HG03378 (cell line): ENCODE measurements at regions not wholly inside any gene's neighbourhood (a gene's known extent, or its start where the extent isn't known, plus 50 kb on each side); places are given as distances from the start of the nearest gene placed in this dataset.
"Not testable (repeated sequence)": the region's sequence is repeated elsewhere in the genome, so short reads cannot be mapped to it uniquely, and the experiment has no call there.

Source experiments
- ATAC-seq: cut with Tn5 transposase; IDR thresholded peaks from one replicate; pipeline ENCODE4 v1.9.1; 2021; ENCODE audit warnings: mild to moderate bottlenecking, moderate library complexity; ENCODE audit not compliant: unreplicated experiment

GRCh38 chrX:35392232-35392631, 405.9 kb upstream of the MAGEB16 start:
- ATAC-seq, result no peak

GRCh38 chrX:35406386-35406785, 391.8 kb upstream of the MAGEB16 start:
- no peak for ATAC-seq

- ATAC-seq, result no peak
These were observed 381.4 kb upstream of the MAGEB16 start for GRCh38 chrX:35416782-35417181.

DNA sequence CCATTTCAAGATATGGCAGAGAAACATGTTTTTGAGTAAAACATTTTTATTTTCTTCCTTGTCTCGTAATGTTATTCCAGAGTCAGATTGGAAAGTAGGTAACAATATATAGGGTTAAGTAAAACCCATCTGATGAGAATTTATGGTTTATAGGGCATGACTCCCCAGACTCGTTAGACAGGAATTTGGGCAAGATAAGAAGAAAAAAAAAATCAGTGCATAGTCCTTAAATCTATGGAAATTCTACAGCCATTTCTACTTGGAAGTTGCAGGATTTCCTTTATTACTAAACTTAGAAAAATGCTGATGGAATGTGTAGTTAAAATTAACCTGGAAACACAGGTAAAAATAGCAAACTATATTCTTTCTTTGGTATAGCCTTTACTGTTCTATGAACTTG, 366.1 kb upstream of the MAGEB16 start:
- no peak for ATAC-seq

DNA sequence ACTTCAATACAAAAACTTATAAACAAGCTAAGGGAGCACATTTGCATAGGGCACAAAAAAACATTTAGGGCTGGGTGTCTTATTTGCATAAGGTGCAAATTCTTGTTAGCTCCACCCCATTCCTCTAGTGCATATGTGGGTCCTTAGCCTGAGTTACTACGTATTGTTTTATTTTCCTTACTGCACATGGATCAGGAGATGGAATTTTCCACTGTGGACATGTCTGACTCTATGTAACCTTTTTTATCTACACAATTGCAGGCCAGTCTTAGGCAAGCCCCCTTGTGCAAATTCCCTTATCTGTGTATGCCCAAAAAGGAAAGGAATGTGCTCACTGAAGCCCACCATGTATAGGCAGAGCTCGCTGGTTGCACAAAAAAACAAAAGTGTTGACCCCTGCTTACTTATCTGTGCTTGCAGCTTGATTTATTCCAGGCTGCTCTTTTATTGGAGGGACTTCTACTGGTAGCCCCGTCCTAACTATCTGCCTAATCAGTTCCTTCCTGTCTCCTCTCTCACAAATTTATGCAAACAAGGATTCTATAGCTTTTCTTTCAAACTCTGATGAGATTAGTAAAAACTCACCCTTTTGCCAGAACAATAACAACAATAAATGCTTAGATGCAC, 359.0 kb upstream of the MAGEB16 start:
- no peak for ATAC-seq

DNA sequence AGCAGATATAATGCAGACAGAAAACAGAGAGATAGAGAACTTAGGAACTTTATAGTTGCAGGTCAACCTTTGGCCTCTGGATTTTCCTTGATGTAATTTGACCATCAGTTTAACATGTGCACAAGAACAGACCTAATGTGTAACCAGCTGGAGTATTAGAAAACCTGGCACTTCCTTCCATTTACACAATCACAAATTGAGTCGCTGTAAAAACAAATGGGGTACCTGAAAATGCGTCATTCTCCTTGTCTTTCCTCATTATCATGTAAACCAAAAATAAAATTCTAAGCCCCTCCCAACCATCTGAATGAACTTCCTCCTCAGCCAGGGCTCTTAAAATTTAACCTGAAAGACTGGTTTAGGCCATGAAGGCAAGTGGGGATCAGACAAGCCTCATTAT, 358.4 kb upstream of the MAGEB16 start:
- no peak for ATAC-seq

GRCh38 chrX:35442421-35442820, 355.7 kb upstream of the MAGEB16 start:
- no peak for ATAC-seq

DNA sequence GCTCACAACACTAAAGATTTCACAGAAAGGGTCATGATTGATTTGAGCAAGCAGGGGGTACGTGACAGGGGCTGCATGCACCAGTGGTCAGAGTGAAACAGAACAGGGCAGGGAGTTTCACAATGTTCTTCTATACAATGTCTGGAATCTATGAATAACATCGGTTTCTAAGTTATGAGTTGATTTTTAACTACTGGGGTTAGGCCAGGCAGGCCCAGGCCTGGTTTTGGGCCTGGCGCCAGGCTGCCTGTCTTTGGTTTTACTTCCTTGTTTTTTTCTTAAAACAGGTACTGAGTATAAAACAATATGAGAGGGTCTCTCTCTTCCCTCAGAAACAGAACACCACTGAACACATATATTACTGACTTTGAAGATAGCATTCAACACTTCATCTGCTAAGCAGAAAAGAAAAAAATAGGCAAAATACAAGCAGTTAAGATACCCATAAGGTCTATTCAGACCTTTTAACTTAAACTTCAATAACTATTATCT, 355.0 kb upstream of the MAGEB16 start:
- not testable (repeated sequence) for ATAC-seq

GRCh38 chrX:35444671-35445355, 353.3 kb upstream of the MAGEB16 start:
- ATAC-seq, result no peak

- no peak for ATAC-seq
These were observed 352.2 kb upstream of the MAGEB16 start for GRCh38 chrX:35445912-35446311.

GRCh38 chrX:35456891-35457290, 341.3 kb upstream of the MAGEB16 start:
- ATAC-seq, result no peak

GRCh38 chrX:35458142-35458541, 340.0 kb upstream of the MAGEB16 start:
- ATAC-seq, result no peak

DNA sequence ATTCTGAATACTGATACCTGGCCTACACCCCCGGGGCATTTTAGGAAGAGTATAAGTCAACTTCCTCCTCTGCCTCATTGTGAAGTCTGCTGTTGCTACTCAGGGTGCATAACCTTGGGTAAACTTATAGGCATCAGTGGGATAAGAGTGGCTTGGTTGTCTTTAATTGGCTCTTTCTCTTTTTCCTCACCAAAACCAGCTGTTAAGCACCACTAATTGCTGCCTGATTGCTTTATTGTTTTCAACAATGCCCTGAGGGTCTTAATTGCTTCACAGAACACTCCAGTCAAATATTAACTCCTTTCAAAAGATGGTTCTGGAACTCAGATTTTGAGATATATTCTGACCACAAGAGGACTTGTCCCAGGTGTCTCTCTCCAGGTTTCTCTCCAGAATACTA, 337.0 kb upstream of the MAGEB16 start:
- no peak for ATAC-seq

DNA sequence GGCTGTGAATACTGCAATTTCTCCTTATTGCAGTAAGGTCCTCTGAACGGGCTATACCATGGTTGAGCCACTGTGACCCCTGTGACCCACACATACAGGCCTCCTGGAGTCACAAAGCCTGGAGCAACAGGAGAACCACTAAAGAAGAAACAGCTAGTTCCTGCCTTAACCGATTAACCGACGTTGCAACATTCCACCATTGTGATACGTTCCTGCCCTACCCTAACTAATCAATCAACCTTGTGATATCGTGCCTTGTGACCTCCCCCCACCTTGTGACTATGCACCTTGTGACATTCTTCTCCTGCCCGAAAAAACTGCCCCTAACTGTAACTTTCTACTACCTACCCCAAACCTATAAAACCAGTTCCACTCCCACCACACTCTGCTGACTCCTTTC, 301.5 kb upstream of the MAGEB16 start:
- ATAC-seq, result not testable (repeated sequence)

DNA sequence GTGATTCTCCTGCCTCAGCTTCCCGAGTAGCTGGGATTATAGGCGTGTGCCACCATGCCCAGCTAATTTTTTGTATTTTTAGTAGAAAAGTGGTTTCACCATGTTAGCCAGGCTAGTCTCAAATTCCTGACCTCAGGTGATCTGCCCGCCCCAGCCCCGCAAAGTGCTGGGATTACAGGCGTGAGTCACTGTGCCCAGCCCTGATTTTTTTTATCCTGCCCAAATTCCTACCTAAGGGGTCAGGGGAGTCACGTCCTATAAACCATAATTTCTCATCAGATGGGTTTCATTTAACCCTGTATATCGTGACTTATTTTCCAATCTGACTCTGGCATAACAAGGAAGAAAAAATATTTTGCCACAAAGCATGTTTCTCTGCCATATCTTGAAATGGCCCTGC, 300.7 kb upstream of the MAGEB16 start:
- not testable (repeated sequence) for ATAC-seq

- ATAC-seq, result no peak
These were observed 298.9 kb upstream of the MAGEB16 start for GRCh38 chrX:35499071-35499862.

DNA sequence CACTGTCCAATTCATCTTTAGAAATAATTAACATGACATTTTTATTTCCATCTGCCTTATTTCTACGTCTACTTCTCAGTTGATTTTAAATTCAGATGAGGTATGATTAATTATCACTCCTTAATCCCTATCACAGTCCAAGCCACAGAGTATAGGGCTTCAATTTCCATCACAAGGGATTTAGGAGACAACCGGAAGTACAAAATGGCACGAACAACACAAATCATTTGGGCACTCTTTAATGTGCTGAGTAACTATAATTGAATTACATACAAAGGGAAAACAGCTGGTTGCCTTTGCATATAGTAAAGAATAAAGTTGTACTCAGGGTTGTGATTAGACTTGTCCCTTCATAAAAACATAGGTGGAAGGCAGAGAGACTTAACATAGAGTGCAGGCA, 290.4 kb upstream of the MAGEB16 start:
- ATAC-seq, result no peak

GRCh38 chrX:35548003-35548402, 250.1 kb upstream of the MAGEB16 start:
- ATAC-seq, result not testable (repeated sequence)

DNA sequence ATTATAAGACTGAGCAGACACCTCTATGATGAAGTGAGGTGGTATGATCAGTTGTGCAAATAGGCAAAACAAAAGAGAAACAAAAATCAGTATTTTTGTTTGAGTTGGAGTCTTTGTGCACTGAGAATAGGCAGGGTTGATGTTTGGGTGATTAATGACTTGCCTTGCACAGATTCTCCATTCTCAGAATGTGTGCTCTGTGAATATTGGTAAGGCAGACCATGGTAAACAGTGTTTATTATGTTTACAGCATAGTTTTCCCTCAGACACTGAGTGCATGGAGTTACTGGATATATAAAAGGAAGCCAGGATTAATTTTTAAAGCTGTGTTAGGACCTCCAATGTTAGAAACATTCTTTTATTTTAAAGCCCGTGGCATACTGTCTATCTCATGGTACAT, 240.2 kb upstream of the MAGEB16 start:
- ATAC-seq, result no peak

DNA sequence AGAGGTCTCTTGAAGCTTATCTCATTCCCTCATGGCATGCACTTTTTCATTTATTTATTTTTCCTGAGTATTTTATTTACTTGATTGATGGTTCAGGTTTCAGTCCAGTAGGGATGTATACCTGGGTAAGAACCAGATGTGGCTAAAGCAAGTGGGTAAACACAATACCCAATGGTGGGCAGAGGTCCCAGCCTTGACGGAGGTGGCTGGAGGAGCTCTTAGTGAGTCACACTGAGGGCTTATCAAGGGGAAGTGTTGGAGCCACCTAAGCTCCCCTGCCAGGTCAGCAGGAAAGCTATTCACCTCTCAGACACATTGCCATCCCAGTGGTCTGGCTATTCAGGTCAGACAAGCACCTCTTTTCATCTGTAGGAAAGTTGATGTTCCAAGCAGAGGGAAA, 236.2 kb upstream of the MAGEB16 start:
- no peak for ATAC-seq

DNA sequence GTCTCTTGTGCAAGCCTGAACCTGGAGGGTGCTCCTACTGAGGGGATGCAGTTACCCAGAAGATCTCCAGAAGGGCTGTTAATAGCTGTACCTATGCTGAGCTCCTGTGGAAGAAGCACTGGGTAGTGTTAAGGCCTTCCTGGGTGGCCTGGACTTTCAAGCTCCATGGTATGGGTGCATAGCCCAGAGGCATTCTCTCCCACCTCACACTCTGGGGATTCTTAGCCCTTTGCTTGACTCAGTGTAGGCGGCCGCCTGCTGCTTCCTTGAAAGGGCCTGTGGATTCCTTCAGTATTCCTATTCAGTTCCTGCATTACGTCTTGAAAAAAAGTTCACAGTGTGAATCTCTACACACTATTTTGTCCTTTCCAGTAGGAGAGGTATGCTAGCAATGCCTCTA, 235.7 kb upstream of the MAGEB16 start:
- ATAC-seq, result no peak

DNA sequence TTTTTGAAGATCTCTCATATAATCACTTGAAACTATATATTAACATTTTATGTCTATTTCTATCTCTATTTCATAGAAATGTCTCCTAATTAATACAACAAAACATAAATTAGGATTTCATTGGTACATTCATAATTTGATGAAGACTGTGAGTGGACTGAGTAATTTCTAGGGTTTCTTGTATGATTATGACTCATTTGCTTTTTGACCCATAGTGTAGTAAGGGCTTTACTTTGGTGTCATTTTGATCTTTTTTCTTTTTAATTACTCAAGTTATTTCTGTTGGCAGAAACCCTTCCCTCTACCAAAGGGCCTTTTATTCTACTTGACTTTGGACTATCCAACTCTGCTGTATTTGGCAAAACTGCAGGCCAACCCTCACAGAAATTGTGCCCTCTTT, 207.9 kb upstream of the MAGEB16 start:
- ATAC-seq, result no peak
